GM23338 (cell line): ENCODE measurements at regions not wholly inside any gene's neighbourhood (a gene's known extent, or its start where the extent isn't known, plus 50 kb on each side); places are given as distances from the start of the nearest gene placed in this dataset.

Experiments
- ATAC-seq: fragments of 200-7000 bp; cut with Tn5 transposase; 3 replicates; pipeline ENCODE4 v1.9.1; 2020
- DNase-seq: peaks from one replicate; pipeline ENCODE4 v3.0.0-alpha.2; 2015; ENCODE audit warnings: low spot score
- H2AFZ ChIP-seq: fragments of 200-600 bp; sonication (generic); 2 replicates; pipeline ENCODE4 v1.8.0; 2016; ENCODE audit warnings: antibody characterized with exemption, mild to moderate bottlenecking, moderate library complexity
- H3F3A ChIP-seq: fragments of 200-600 bp; sonication (generic); replicated peaks from 2 replicates; pipeline ENCODE4 v1.8.0; 2017; ENCODE audit warnings: antibody characterized with exemption, mixed run types, low read depth
- H3K27ac ChIP-seq: fragments of 200-600 bp; sonication (generic); 2 replicates; pipeline ENCODE4 v1.6.1; 2016; ENCODE audit warnings: low read depth
- H3K27me3 ChIP-seq: fragments of 200-600 bp; sonication (generic); 2 replicates; pipeline ENCODE4 v1.8.0; 2016; ENCODE audit warnings: mild to moderate bottlenecking, mixed run types, moderate library complexity; ENCODE audit not compliant: insufficient read depth
- H3K36me3 ChIP-seq: fragments of 200-600 bp; sonication (generic); 2 replicates; pipeline ENCODE4 v1.8.0; 2016; ENCODE audit warnings: mild to moderate bottlenecking; ENCODE audit not compliant: insufficient read depth
- H3K4me1 ChIP-seq: fragments of 200-600 bp; sonication (generic); 2 replicates; pipeline ENCODE4 v1.8.0; 2016; ENCODE audit warnings: mild to moderate bottlenecking, moderate library complexity; ENCODE audit not compliant: insufficient read depth
- H3K4me2 ChIP-seq: fragments of 200-600 bp; sonication (generic); 2 replicates; pipeline ENCODE4 v1.7.1; 2017; ENCODE audit warnings: mixed run types
- H3K4me3 ChIP-seq: fragments of 200-600 bp; sonication (generic); 2 replicates; pipeline ENCODE4 v1.6.1; 2016; ENCODE audit warnings: mixed run types
- H3K79me2 ChIP-seq: fragments of 200-600 bp; sonication (generic); replicated peaks from 2 replicates; pipeline ENCODE4 v1.8.0; 2017; ENCODE audit warnings: mild to moderate bottlenecking; ENCODE audit not compliant: insufficient read depth
- H3K9me2 ChIP-seq: fragments of 200-600 bp; sonication (generic); 2 replicates; pipeline ENCODE4 v1.8.0; 2017; ENCODE audit not compliant: insufficient read depth
- H4K20me1 ChIP-seq: fragments of 200-600 bp; sonication (generic); replicated peaks from 2 replicates; pipeline ENCODE4 v1.8.0; 2017; ENCODE audit warnings: mild to moderate bottlenecking; ENCODE audit not compliant: insufficient read depth
- H3K27ac Mint-ChIP-seq: 2 replicates; pipeline ENCODE4 v1.8.0; 2020; ENCODE audit warnings: inconsistent platforms, mild to moderate bottlenecking, moderate library complexity, mixed read lengths
- H3K27me3 Mint-ChIP-seq: 3 replicates; pipeline ENCODE4 v1.8.0; 2022; ENCODE audit warnings: low read depth, mild to moderate bottlenecking, moderate library complexity, mixed read lengths, inconsistent platforms; ENCODE audit not compliant: insufficient read depth, poor library complexity
- H3K36me3 Mint-ChIP-seq: 3 replicates; pipeline ENCODE4 v1.8.0; 2021; ENCODE audit warnings: low read depth, mild to moderate bottlenecking, inconsistent platforms, moderate library complexity, mixed read lengths
- H3K4me1 Mint-ChIP-seq: 3 replicates; pipeline ENCODE4 v1.8.0; 2020; ENCODE audit warnings: mild to moderate bottlenecking, inconsistent platforms, mixed read lengths
- H3K4me3 Mint-ChIP-seq: 3 replicates; pipeline ENCODE4 v1.8.0; 2021; ENCODE audit warnings: moderate library complexity, mild to moderate bottlenecking, inconsistent platforms, mixed read lengths
- H3K9me3 Mint-ChIP-seq: 3 replicates; pipeline ENCODE4 v1.8.0; 2020; ENCODE audit warnings: moderate library complexity, mild to moderate bottlenecking, inconsistent platforms, mixed read lengths
- CREB1 ChIP-seq: fragments of 250-450 bp; sonication (Bioruptor Pico); IDR thresholded peaks from 2 replicates; pipeline ENCODE4 v1.5.0; 2020; ENCODE audit warnings: low read depth, mild to moderate bottlenecking, moderate library complexity
- EZH2 ChIP-seq: fragments of 200-600 bp; sonication (generic); IDR thresholded peaks from one replicate; pipeline ENCODE4 v1.8.0; 2017; ENCODE audit warnings: antibody characterized with exemption, mild to moderate bottlenecking, low read depth; ENCODE audit not compliant: unreplicated experiment
- EZH2phosphoT487 ChIP-seq: fragments of 200-600 bp; sonication (generic); IDR thresholded peaks from one replicate; pipeline ENCODE4 v1.8.1; 2018; ENCODE audit warnings: antibody characterized with exemption; ENCODE audit not compliant: unreplicated experiment
- JUNB ChIP-seq: IDR thresholded peaks from one replicate; pipeline ENCODE4 v1.6.1; 2016; ENCODE audit warnings: antibody characterized with exemption; ENCODE audit not compliant: unreplicated experiment
- NANOG ChIP-seq: IDR thresholded peaks from 2 replicates; pipeline ENCODE4 v1.6.1; 2016; ENCODE audit warnings: antibody characterized with exemption, borderline replicate concordance
- POLR2AphosphoS5 ChIP-seq: IDR thresholded peaks from 2 replicates; pipeline ENCODE4 v1.6.1; 2016; ENCODE audit warnings: antibody characterized with exemption, low read depth
- STAT1 ChIP-seq: IDR thresholded peaks from one replicate; pipeline ENCODE4 v1.6.1; 2016; ENCODE audit warnings: antibody characterized with exemption; ENCODE audit not compliant: unreplicated experiment
- ZNF114 ChIP-seq: fragments of 250-450 bp; sonication (Bioruptor Pico); IDR thresholded peaks from 2 replicates; pipeline ENCODE4 v1.5.0; 2020; ENCODE audit warnings: mild to moderate bottlenecking, moderate library complexity
- ZNF331 ChIP-seq: fragments of 250-450 bp; sonication (Bioruptor Pico); IDR thresholded peaks from 2 replicates; pipeline ENCODE4 v1.5.0; 2020; ENCODE audit warnings: low read depth, mild to moderate bottlenecking, moderate library complexity
- TF ChIP-seq, protein P1 (sequence below): IDR thresholded peaks from one replicate; pipeline ENCODE4 v1.6.1; 2018; ENCODE audit warnings: antibody characterized with exemption; ENCODE audit not compliant: unreplicated experiment
- TF ChIP-seq, protein P2 (sequence below): fragments of 250-450 bp; sonication (Bioruptor Pico); IDR thresholded peaks from 2 replicates; pipeline ENCODE4 v1.5.0; 2020; ENCODE audit warnings: mild to moderate bottlenecking, moderate library complexity
- TF ChIP-seq, protein P3 (sequence below): IDR thresholded peaks from 2 replicates; pipeline ENCODE4 v1.6.1; 2016; ENCODE audit warnings: antibody characterized with exemption
- TF ChIP-seq, protein P4 (sequence below), 2 experiments: fragments of 200-600 bp in 1 of 2; sonication (generic) in 1 of 2; conservative IDR thresholded peaks; 2 replicates each; pipeline versions ENCODE4 v1.5.1 to v1.6.1; 2016 to 2017; ENCODE audit warnings: antibody characterized with exemption in 2 of 2, low read depth in 2 of 2, mild to moderate bottlenecking in 2 of 2, moderate library complexity in 1 of 2

DNA sequence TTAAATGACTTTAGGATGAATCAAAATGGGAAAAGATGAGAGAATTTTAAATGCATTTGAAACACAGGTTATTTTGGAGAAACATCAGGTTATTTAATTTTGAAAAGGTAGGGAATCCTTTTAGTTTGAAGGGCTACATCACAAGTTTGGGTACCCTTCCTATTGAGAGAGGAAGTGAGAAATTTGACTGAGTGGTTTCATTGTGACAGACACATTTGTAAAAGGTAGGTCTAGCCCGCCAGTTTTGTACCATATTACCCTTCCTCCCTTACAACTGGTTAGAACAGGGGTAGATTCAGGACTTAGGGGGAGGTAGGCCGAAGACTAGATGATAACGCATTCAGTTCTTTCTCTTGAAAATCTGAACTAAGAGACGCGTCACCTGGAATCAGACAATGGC, 464.2 kb downstream of the EBF1 start:
- Histone ChIP-seq H3K27ac (no peak overlapping the region), H3K9me2 (no peaks in the 10 kb centered on the region), H2AFZ (peak overlapping the region; percentile 44; the same call in 1 of the 2 replicates), H3K79me2 (no peaks in the 10 kb centered on the region), H3K27me3 (no peaks in the 10 kb centered on the region), H4K20me1 (no peaks in the 10 kb centered on the region), H3F3A (no peaks in the 10 kb centered on the region), H3K4me3 (no peak overlapping the region), H3K4me1 (peaks cover 4% of the 10 kb centered on the region; the same call in 1 of the 2 replicates), H3K4me2 (no peak overlapping the region), H3K36me3 (no peaks in the 10 kb centered on the region)
- no peak overlapping the region for H3K4me3 Mint-ChIP-seq
- H3K9me3 Mint-ChIP-seq: no peaks in the 10 kb centered on the region
- ATAC-seq: no peak
- H3K27ac Mint-ChIP-seq: no peak overlapping the region
- H3K27me3 Mint-ChIP-seq: no peaks in the 10 kb centered on the region
- TF ChIP-seq, protein P1, sequence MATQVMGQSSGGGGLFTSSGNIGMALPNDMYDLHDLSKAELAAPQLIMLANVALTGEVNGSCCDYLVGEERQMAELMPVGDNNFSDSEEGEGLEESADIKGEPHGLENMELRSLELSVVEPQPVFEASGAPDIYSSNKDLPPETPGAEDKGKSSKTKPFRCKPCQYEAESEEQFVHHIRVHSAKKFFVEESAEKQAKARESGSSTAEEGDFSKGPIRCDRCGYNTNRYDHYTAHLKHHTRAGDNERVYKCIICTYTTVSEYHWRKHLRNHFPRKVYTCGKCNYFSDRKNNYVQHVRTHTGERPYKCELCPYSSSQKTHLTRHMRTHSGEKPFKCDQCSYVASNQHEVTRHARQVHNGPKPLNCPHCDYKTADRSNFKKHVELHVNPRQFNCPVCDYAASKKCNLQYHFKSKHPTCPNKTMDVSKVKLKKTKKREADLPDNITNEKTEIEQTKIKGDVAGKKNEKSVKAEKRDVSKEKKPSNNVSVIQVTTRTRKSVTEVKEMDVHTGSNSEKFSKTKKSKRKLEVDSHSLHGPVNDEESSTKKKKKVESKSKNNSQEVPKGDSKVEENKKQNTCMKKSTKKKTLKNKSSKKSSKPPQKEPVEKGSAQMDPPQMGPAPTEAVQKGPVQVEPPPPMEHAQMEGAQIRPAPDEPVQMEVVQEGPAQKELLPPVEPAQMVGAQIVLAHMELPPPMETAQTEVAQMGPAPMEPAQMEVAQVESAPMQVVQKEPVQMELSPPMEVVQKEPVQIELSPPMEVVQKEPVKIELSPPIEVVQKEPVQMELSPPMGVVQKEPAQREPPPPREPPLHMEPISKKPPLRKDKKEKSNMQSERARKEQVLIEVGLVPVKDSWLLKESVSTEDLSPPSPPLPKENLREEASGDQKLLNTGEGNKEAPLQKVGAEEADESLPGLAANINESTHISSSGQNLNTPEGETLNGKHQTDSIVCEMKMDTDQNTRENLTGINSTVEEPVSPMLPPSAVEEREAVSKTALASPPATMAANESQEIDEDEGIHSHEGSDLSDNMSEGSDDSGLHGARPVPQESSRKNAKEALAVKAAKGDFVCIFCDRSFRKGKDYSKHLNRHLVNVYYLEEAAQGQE: no peak
- TF ChIP-seq POLR2AphosphoS5 (no peak), EZH2phosphoT487 (no peak), NANOG (no peak), EZH2 (no peak), ZNF331 (no peak), ZNF114 (CRISPR knock-in tag) (no peak), STAT1 (no peak), CREB1 (CRISPR knock-in tag) (no peak), JUNB (no peak)
- TF ChIP-seq, protein P2, sequence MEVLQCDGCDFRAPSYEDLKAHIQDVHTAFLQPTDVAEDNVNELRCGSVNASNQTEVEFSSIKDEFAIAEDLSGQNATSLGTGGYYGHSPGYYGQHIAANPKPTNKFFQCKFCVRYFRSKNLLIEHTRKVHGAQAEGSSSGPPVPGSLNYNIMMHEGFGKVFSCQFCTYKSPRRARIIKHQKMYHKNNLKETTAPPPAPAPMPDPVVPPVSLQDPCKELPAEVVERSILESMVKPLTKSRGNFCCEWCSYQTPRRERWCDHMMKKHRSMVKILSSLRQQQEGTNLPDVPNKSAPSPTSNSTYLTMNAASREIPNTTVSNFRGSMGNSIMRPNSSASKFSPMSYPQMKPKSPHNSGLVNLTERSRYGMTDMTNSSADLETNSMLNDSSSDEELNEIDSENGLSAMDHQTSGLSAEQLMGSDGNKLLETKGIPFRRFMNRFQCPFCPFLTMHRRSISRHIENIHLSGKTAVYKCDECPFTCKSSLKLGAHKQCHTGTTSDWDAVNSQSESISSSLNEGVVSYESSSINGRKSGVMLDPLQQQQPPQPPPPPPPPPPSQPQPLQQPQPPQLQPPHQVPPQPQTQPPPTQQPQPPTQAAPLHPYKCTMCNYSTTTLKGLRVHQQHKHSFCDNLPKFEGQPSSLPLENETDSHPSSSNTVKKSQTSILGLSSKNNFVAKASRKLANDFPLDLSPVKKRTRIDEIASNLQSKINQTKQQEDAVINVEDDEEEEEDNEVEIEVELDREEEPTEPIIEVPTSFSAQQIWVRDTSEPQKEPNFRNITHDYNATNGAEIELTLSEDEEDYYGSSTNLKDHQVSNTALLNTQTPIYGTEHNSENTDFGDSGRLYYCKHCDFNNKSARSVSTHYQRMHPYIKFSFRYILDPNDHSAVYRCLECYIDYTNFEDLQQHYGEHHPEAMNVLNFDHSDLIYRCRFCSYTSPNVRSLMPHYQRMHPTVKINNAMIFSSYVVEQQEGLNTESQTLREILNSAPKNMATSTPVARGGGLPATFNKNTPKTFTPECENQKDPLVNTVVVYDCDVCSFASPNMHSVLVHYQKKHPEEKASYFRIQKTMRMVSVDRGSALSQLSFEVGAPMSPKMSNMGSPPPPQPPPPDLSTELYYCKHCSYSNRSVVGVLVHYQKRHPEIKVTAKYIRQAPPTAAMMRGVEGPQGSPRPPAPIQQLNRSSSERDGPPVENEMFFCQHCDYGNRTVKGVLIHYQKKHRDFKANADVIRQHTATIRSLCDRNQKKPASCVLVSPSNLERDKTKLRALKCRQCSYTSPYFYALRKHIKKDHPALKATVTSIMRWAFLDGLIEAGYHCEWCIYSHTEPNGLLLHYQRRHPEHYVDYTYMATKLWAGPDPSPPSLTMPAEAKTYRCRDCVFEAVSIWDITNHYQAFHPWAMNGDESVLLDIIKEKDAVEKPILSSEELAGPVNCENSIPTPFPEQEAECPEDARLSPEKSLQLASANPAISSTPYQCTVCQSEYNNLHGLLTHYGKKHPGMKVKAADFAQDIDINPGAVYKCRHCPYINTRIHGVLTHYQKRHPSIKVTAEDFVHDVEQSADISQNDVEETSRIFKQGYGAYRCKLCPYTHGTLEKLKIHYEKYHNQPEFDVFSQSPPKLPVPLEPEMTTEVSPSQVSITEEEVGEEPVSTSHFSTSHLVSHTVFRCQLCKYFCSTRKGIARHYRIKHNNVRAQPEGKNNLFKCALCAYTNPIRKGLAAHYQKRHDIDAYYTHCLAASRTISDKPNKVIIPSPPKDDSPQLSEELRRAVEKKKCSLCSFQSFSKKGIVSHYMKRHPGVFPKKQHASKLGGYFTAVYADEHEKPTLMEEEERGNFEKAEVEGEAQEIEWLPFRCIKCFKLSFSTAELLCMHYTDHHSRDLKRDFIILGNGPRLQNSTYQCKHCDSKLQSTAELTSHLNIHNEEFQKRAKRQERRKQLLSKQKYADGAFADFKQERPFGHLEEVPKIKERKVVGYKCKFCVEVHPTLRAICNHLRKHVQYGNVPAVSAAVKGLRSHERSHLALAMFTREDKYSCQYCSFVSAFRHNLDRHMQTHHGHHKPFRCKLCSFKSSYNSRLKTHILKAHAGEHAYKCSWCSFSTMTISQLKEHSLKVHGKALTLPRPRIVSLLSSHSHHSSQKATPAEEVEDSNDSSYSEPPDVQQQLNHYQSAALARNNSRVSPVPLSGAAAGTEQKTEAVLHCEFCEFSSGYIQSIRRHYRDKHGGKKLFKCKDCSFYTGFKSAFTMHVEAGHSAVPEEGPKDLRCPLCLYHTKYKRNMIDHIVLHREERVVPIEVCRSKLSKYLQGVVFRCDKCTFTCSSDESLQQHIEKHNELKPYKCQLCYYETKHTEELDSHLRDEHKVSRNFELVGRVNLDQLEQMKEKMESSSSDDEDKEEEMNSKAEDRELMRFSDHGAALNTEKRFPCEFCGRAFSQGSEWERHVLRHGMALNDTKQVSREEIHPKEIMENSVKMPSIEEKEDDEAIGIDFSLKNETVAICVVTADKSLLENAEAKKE (CRISPR knock-in tag): no peak
- TF ChIP-seq, protein P3, sequence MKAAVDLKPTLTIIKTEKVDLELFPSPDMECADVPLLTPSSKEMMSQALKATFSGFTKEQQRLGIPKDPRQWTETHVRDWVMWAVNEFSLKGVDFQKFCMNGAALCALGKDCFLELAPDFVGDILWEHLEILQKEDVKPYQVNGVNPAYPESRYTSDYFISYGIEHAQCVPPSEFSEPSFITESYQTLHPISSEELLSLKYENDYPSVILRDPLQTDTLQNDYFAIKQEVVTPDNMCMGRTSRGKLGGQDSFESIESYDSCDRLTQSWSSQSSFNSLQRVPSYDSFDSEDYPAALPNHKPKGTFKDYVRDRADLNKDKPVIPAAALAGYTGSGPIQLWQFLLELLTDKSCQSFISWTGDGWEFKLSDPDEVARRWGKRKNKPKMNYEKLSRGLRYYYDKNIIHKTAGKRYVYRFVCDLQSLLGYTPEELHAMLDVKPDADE: no peak
- TF ChIP-seq, protein P4, sequence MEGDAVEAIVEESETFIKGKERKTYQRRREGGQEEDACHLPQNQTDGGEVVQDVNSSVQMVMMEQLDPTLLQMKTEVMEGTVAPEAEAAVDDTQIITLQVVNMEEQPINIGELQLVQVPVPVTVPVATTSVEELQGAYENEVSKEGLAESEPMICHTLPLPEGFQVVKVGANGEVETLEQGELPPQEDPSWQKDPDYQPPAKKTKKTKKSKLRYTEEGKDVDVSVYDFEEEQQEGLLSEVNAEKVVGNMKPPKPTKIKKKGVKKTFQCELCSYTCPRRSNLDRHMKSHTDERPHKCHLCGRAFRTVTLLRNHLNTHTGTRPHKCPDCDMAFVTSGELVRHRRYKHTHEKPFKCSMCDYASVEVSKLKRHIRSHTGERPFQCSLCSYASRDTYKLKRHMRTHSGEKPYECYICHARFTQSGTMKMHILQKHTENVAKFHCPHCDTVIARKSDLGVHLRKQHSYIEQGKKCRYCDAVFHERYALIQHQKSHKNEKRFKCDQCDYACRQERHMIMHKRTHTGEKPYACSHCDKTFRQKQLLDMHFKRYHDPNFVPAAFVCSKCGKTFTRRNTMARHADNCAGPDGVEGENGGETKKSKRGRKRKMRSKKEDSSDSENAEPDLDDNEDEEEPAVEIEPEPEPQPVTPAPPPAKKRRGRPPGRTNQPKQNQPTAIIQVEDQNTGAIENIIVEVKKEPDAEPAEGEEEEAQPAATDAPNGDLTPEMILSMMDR (conservative IDR thresholded peaks at IDR 0.05; ENCODE audit: low read depth in 2 of 2): no peak
- H3K36me3 Mint-ChIP-seq: no peaks in the 10 kb centered on the region
- DNase-seq: no peak
- peaks cover 23% of the 10 kb centered on the region for H3K4me1 Mint-ChIP-seq
